Left cardiac atrium (tissue), 4 donors: ENCODE measurements at regions not wholly inside any gene's neighbourhood (a gene's known extent, or its start where the extent isn't known, plus 50 kb on each side); places are given as distances from the start of the nearest gene placed in this dataset.
A peak's percentile ranks its signal among the peaks of the same experiment; 100 is the strongest.
"Not testable (repeated sequence)": the region's sequence is repeated elsewhere in the genome, so short reads cannot be mapped to it uniquely, and the experiment has no call there.

ENCODE experiments used
- ATAC-seq, 2 donors: fragments of 200-7000 bp; cut with Tn5 transposase; one replicate each; pipeline ENCODE4 v1.9.1; 2020; ENCODE audit warnings: mild to moderate bottlenecking in 2 of 2, moderate library complexity in 2 of 2
- DNase-seq: peaks from one replicate; pipeline ENCODE4 v3.0.0-alpha.2; 2020
- intact Hi-C, 2 donors: fragments of 100-400 bp; cut with DNase I; formaldehyde crosslinking; loops; one replicate each; pipeline versions ENCODE4 v1.14.1 to v1.15.1; 2022 to 2023
- donor health status: DM: no; HTN: yes; CAD: no.
- donor health status: DM: no; HTN: yes; CAD: no; lungs with severe emphysema.
- donor health status: DM: yes; HTN: yes; CAD: no.
- donor health status: Dilated cardiomyopathy.

DNA sequence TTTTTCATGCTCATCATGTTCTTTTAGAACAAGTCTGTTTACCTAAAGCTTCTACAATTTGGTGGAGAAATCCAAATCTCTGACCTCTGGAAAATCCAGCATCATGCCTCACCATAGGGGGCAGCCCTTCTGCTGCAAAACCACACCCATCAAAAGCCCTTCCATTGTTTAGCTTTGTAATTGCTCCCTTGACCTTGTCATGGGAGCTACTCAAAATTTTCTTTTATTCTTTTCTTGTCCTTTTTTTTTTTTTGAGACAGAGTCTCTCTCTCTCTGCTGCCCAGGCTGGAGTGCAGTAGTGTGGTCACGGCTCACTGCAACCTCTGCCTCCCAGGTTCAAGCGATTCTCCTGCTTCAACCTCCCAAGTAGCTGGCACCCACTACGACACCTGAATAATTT, 234.4 kb downstream of the NEBL start:
- DNase-seq (no peak), ATAC-seq (no peak)
- intact Hi-C loops = no loop called here

DNA sequence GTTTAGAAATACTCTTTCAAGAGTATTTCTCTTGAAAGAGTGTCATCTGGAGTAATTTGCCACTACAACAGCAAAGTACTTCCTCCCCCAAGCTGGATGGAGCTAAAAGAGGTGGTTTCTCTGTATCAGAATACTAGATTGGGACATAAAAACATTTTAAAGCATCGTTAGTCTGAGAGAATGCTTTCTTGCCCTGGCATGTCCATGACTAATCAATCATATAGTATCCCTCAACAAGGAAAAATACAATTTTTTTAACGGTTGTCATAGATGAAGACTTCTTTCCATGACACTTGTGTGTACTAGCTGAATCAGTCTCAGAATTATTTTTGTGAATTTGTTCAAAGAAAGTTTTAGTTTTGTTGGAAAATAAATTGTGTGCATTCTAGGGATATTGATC, 237.9 kb downstream of the NEBL start:
- no peak for DNase-seq
- intact Hi-C loops = no loop called here
- ATAC-seq = no peak

DNA sequence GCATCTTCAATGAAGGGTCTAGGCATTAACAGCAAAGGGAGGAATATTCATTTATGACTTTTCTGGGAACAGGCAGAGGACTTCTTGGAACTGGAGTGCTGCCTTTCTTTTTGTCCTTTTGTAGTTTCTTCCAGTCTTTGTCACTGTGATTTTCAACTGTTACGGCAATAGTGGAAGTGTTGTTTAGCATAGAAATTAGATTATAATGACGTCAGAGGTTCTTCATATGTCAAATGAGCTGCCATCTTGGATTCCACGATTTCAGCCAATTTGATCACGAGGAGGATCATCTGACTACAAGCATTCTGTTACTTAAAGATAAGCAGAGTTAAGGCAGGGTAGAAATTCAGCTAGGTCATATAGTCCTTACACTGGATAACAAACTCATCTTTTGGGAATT, 239.0 kb downstream of the NEBL start:
- intact Hi-C loops = no loop called here
- no peak for DNase-seq

DNA sequence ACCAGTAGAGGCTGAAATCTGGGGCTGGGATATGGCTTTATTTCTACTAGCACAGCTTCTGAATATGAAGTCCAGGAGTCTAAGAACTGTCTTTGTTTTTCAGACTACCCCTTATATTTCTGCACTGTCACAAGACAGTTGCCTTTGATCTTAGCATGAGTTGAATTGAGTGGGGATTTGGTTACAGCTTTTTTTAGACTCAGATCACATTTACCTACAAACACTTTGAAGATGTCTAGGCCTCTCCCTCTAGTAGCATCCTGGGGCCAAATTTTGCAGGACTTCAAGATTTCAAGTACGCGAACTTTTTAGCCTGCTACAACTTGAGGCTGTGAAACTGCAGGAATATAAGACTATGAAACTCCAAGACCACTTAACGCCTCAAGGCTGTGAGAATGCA, 240.2 kb downstream of the NEBL start:
- no peak for ATAC-seq
- no peak for DNase-seq
- intact Hi-C loops = no loop called here

More for the DNA sequence above, 239.0 kb downstream of the NEBL start:
- no peak for ATAC-seq

DNA sequence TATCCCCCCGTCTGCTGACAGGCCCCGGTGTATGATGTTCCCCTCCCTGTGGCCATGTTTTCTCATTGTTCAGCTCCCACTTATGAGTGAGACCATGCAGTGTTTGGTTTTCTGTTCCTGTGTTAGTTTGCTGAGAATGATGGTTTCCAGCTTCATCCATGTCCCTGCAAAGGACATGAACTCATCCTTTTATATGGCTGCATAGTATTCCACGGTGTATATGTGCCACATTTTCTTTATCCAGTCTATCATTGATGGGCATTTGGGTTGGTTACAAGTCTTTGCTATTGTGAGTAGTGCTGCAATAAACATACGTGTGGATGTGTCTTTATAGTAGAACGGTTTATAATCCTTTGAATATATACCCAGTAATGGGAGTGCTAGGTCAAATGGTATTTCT, 244.7 kb downstream of the NEBL start:
- ATAC-seq, intact Hi-C loops, DNase-seq: not testable (repeated sequence)

DNA sequence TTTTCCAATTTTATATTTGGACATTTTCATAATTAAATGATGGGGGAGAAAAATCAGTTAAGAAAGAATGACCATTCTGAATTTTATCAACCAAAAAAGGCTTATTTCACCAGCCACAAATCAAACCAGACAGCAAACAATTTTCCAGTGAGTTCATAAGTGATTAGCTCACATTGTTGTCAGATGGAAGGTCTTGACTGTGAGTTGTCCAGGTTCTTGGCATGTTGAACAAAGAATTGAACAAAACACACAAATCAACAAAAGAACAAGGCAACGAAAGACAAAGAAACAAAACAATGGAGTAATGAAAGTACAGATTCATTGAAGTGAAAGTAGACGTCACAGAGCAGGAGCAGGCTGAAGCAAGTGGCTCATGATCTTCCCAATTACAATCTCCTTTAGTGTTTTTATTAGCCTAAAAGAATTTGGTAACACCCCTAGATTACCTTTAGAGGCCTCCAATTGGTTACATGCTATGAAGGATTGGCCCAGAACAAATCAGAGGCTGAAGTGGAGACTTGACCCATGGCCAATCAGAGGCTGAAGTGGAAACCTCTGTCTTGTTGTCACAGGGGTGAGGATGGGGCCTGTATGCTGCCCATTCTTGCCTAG, 248.7 kb downstream of the NEBL start:
- intact Hi-C loops = no loop called here
- ATAC-seq (no peak), DNase-seq (no peak)

DNA sequence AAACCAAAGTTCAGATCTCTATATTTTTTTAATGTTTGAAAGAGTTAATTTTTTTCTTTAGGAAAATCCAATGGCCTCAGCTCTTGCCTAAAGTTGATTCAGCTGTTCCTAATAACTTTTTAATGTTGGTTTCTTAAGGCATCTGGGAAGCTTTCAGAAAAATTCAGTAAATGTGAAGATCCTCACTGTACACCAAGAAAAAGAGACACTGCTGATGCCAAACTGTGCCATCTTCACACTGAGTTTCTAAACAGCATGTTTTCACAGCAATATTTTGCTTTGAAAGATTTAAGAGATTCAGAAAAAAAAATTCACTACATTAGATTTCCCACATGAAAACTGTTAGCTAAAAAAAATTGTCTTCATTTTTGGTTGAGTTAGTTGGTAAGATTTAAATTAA, 249.4 kb downstream of the NEBL start:
- intact Hi-C loops = no loop called here

DNA sequence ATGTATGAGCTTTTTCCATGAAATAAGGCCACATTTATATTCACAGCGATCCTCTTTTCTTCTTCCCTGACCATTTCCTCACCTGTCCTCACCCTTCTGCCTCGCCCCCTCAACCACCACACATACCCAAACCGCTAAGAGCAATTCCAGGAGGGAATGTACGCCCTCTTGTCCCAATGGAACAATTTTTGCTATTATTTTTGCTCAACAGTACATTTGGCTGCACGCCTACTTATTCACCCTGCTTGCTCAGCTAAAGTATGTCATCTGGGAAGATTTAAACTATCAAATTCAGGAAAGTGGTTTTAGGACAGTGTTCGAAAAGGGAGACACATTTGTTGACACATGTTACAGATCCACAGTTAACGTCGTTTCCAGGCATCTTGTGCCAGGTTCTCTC, 252.7 kb downstream of the NEBL start:
- intact Hi-C loops = no loop called here
- ATAC-seq = no peak

More for the DNA sequence above, 249.4 kb downstream of the NEBL start:
- DNase-seq (no peak), ATAC-seq (no peak)

DNA sequence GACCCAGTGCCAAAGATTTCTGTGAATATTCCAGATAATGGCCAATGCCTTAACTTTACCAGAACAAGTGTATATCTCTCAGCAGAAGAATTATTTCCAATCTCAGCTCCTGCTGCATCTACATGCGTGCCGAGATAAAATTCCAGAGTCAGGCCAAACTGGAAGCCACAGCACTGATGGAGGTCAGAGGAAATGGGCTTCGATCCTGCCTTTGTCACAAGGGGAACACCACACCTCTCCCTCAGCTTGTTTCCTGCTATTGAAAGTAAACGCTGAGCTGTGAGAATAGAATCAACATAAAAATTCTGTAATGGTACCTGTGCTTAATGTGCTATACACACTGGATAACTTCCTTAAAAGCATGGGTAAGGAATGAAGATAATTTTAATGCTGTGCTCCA, 255.5 kb downstream of the NEBL start:
- DNase-seq (no peak), ATAC-seq (peak in 1 of 2 donors; percentile 45)
- intact Hi-C loops = no loop called here

More for the DNA sequence above, 252.7 kb downstream of the NEBL start:
- DNase-seq = no peak

DNA sequence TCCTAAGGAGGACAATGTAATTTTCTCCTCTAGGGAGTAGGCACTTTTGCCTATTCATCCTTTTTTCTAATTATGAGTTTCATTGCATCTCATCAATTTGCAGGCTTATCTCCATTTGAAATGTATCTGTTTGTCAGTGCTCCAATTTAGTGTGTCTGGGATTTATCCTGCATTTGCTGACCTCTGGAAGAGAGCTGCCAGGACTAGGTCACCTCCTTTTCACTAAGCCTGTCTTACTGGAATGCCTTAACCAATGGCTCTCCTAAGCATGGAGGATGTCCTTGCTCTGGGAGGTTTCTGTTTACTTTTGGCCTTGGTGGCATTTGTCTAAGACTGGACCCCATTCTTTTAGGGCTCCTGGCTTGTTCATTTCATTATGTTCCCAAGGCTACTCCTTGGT, 261.5 kb downstream of the NEBL start:
- ATAC-seq (peak; percentile 8 to 49), DNase-seq (no peak)
- intact Hi-C loops = no loop called here

DNA sequence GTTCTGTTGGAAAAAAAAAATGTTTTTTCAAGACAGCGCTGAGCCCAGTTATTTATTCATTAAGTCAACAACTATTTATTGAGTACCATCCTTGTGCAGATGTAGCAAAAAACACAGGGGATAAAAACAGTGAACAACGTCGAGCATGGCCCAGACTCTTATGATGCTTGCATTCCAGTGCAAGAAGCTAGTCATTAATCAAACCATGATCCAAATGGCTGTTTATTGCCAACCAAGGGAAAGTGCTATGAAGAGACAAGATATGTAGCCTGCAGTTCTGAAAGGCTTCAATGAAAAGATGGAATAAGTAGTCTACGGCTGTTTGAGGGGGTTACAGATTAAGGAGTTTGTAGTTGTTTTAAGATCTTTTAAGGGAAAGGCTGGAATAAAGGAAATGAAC, 262.3 kb downstream of the NEBL start:
- intact Hi-C loops = no loop called here
- DNase-seq (no peak), ATAC-seq (no peak)

DNA sequence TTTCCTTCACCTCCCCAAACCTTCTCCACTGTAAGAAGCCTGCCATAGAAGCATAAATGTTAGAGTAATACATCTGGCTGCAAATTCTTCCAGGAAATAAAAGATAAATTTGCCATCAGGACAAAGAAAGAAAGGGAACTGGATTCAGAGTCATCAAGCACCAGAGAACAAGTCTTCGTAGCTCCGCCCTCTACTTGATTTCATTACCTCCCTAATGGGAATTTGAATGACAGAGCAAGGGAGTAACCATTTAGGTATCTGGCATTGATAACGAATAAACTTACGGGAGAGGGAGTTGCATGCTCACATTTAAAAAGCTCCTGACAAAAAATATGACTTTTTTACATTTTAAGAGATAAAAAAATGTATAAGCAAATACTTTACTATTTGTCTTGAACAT, 263.4 kb downstream of the NEBL start:
- intact Hi-C loops = no loop called here
- DNase-seq (no peak), ATAC-seq (peak in 1 of 2 donors; percentile 89)

DNA sequence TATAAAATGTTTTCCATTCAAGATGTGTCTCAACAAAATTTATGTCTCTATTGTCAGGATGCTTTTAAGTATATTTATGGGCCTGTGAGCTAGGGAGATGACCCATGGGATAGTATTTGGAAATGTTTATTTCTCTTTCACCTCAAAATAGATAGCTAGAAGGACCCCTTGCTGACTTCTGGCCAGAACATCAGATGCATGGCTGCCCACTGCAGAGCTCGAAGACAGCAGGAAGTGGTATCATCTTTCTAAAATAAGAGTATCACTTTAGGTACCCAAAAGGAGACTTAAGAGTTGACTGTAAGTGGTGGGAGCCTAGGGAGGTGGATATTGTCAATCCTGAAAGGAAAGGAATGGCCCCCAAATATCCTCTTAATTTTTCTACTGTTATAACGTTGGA, 264.4 kb downstream of the NEBL start:
- intact Hi-C loops = no loop called here
- no peak for DNase-seq
- ATAC-seq = no peak

DNA sequence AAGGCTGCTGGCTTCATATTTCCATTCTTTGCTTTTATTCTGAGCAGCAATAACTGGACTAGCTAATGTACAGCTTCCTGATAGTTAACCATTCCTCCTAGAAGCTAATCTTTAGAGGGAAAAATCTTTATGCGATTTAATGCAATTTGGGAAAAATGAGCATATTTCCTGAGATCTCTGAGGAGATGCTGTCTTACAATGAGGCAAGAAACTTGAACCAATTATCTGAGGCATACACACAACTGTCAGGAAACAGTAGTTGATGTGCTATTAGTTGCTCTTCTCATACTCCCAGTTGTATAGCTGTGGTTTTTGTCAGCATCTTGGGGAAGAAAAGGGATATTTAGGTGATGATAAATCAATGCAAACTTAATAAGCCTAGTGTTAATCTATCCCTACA, 265.9 kb downstream of the NEBL start:
- intact Hi-C loops = no loop called here
- no peak for ATAC-seq

DNA sequence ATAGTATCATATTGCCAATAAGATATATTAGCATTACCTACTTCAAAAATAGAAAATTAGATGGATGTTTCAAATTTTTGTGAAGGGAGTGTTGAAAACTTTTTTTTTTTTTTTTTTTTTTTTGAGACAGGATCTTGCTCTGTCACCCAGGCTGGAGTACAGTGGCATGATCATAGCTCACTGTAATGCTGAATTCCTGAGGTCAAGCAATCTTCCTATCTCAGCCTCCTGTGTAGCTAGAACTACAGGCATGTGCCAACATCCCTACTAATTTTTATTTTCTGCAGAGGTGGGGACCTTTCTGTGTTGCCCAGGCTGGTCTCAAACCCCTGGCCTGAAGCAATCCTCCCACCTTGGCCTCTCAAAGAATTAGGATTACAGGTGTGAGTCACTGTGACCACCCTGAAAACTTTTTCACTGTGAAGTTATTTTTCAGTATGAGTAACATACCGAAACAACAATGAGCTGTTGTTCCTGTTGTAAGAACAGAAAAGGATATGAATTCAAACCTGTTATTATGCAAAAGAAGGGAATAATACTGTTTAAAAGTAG, 266.9 kb downstream of the NEBL start:
- intact Hi-C loops = no loop called here
- no peak for DNase-seq
- no peak for ATAC-seq

More for the DNA sequence above, 265.9 kb downstream of the NEBL start:
- DNase-seq = no peak

DNA sequence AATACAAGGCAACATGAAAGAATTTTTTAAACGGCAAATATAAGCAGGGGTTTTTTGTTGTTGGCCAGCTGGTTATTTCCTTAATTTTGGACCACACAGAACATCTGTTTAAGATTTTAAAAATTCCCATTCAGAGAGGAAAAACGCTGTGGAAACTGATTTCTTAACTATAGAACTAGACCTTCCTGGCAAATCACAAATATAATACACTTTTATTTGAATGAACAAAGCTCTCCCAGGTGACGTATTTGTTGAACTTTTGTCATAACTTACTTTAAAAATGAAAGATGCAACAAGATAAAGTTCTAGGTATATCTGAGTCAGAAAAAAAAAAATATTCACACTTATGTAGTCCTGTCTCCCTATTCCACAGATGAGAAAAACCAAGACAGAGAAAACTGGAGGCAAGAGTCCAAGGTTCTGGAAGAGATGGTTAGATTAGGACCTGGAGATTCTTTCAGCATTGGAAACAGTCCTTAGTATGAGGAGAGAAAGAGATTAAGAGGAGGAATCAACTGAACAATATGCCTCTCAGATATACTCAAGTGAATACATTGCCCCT, 269.1 kb downstream of the NEBL start:
- intact Hi-C loops = no loop called here
- DNase-seq = no peak
- ATAC-seq = no peak

DNA sequence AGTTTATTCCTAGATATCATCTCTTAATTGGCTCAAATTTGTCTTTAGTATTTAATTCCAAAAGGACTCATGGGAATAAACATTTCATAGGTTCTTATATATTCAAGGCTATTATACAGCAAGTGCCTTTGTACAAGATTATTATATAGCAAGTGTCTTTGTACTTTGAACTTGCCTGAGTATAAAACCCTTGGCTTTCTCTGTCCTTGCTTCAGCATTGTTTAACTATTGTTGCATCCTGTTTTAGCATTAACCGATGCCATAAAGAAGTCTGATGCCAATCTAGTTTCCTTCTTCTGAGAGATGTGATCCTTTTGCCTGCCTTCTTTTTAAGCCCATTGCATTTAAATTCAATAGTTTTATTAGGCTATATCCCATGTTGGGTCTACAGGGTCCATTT, 270.0 kb downstream of the NEBL start:
- intact Hi-C loops = no loop called here

DNA sequence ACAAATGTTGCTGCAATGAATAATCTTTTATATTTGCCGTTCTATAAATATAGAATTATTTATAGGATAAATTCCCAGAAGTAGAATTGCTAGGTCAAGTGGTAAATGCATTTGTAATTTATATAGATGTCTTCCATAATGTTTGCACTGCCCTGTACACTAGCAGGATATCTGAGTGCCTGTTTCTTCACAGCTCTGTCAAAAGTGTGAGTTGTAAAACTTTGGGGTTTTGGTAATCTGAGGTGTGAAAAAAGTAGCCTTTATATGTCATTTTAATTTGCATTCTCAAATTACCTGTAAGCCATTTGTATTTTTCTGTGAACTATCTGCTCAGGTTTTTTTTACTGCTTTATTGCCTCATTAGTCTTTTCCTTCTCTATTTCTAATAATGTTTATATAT, 271.2 kb downstream of the NEBL start:
- DNase-seq (no peak), ATAC-seq (no peak)
- intact Hi-C loops = no loop called here

More for the DNA sequence above, 270.0 kb downstream of the NEBL start:
- no peak for DNase-seq
- no peak for ATAC-seq

DNA sequence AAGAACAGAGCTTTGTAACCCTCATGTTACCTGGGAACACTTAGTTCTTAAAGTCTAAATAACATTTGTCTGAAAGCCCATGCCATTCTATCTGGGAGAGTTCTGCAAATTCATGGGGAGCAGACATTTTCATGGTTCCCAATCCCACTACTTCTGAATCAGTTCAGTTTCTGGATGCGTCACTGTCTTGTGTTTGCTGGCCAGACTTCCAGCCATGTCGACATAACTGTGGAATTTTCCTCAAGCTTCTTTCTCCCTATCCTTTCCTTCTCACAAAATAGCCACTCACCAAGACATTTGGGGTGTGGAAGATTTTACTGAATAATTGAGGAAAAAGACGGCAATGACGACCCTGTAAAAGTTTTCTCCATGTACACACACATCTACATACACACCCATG, 272.5 kb downstream of the NEBL start:
- ATAC-seq (peak in 1 of 2 donors; percentile 75), DNase-seq (peak; percentile 40)
- intact Hi-C loops = no loop called here

DNA sequence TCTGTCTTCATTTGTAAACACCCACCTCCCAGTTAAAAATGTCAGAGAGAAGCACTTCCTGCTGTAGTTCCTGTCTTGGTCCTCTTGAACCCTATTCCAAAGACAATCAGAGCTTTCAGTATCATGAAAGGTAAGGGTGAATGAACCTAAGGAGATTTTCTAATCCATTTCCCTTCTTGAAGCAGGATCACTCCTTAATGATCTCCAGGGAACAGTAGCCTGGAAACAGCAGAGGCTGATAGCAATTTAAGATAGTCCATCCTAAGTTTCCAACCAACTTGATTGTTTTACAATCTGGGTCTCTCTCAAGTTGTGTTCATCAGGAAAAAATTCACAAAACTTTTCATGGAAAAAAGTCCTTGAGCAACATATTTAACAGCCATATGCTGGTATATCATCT, 273.6 kb downstream of the NEBL start:
- no peak for DNase-seq
- intact Hi-C loops = no loop called here
- ATAC-seq = peak in 1 of 2 donors; percentile 26

DNA sequence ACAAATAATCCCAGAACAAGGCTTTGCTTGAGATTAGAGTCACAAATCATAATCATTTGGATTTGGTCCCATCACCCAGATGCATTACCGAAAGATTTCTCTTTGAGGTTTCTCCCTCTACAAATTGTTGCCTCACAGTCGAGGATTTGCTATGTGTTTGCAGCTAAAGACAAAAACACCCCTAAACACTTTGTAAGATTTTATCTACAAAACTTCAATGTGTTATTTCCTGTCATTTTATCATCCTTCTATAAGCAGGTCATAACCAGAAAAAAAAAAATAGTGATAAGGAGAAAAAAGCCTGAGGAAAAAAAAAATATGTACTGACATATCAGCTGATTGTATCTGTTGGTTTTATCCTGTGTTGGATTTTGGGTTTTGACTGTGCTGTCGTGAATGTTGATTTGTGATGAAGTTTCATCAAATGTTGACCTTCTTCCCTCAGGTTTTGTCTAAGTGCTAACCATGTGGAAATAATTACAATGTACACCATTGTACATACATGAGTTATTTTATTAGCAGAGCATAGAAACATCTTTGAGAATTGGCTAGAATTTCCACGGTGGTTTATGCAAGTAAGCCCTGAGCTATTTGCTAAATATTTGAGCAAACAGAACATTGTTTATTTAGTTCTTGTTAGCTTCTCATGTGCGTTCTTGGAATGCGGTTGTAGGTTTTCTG, 274.4 kb downstream of the NEBL start:
- intact Hi-C loops = no loop called here
- no peak for DNase-seq

More for the DNA sequence above, 274.4 kb downstream of the NEBL start:
- ATAC-seq = peak in 1 of 2 donors; percentile 58
